ENCODE measurements at regions not wholly inside any gene's neighbourhood (a gene's known extent, or its start where the extent isn't known, plus 50 kb on each side); places are given as distances from the start of the nearest gene placed in this dataset.
A peak's percentile ranks its signal among the peaks of the same experiment; 100 is the strongest.

DNA sequence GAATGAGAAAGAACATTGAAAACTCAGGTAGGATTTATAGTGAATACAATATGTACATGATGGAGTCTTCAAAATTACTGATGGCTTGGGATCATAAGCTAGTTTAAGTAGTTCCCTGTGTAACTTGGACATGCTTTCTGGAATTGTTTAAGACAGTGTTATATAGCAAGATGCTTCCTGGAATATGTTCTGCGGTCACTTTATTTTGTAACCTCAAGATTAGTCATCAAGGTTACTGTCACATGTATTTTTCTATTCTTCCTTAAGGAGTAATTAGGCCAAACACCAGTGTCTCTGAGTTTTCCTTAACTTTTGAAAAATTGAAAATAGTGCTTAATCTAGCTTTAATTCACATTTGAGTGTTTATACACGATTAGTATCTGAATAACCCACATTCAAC is 760.3 kb upstream of the ARRDC4 start:
- no peak for FAIRE-seq

DNA sequence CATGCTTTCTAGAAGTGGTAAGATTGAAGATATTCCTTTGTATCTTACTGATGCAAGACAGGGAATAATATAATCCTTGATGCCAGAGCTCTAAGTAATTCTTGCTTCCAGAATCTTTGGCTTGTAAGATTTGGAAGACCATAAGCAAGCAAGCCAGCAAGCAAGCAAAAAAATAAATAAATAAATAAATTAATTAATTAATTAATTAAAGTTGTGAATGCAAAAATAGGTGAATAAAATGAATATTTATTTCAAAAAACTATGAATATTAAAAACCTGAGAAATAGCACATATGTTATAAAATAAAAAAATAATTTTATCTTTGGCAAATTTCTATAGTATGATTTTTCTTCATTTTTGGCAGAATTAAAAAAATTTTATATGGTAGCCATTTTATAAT is 750.2 kb upstream of the ARRDC4 start:
- no peak for FAIRE-seq

DNA sequence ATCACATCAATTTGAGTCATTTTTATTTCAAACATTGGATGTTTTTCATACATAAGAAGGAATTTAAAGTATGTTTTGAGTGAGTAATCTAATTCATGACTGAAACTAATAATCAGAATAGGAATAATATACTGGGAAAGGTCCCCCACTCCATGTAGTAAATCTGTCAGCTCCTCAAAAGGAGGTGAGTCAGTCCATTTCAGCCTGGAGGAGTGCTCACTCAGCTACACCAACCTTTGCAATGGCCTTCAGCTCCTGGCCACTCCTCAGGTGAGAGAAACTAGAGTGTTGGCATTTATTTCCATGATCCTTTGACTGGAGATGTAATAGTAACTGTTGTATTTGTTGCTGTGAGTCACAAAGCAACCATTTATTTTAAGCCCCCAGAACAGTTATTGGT is 744.9 kb upstream of the ARRDC4 start:
- no peak for FAIRE-seq

DNA sequence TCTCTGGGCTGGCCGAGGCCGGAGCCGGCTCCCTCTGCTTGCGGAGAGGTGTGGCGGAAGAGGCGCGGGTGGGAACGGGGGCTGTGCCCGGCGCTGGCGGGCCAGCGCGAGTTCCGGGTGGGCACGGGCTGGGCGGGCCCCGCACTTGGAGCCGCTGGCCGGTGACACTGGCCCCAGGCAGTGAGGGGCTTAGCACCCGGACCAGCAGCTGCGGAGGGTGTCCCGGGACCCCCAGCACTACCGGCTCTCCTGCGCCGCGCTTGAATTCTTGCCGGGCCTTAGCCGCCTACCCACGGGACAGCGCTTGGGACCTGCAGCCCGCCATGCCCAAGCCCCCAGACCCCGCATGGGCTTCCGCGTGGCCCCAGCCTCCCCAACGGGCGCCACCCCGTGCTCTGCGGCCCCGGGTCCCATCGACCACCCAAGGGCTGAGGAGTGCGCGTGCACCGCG is 736.3 kb upstream of the ARRDC4 start:
- FAIRE-seq = no peak

DNA sequence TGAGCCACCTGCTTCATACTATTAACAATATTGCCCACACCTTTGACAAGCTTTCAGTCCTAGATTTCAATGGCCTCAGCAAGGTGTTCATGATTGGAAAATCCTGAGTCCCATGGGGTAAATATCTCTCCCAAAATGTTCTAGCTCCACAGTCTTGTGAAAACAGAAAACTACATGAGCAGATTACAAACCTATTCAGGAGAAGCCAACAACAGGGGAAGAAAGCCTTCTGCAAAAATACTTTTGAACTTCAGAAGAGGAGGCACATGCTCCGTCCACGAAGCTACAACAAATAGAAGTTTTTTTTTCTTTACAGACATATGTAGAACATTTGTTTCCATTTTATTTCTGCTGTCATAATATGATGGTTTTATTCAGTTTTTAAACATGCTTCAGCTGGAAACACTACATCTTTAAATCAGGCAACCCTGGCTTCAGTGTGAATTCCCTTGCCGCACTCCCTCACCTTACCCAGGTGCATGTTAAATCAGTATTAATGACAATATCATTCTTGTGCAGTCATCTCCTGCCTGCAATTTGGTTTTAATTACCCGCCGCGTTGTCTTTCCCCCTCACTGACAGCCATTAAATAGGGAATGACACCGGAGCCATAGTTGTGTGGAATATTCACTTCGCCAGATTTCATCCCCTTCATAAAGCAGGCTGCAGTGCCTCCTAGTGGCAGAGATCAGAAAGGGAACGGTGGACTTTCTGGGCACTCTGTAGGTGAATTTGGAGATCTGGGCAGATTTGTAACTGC is 725.5 kb upstream of the ARRDC4 start:
- FAIRE-seq = no peak

DNA sequence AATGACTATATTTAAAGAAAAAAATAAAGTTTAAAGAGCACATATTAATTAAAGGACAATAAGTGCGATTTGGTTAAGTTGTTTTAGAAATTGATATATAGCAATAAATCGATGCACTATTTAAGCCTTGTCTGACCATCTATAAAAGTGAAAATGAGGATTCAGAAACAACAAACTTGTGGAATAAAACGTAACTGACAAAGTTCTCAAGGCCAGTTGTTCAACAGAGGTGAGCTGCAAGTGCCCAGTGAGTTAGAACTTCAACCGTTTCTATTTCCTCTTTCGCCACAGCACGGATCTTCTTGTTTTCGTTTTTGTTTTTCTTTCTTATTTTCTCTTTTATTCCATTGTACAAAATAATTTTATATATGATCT is 724.9 kb upstream of the ARRDC4 start:
- peak; percentile 88 for FAIRE-seq

DNA sequence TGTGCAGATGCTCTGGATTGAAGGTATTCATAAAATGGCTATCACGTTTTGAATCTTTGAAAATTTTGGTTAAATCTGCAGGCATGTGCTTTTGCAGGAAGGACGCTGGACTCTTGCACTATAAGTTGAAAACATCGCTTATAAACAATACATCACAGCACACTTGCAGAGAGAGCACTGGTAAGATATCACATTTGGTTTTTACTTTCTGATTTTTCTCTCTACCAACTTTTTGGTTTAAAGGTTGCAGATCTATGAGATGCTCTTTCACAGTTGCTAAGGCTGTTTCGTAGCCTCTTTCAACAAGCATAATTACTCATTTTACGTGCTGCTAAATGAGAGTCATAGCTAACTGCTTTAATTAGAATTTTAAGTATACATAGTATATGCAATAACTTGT is 724.4 kb upstream of the ARRDC4 start:
- no peak for FAIRE-seq

DNA sequence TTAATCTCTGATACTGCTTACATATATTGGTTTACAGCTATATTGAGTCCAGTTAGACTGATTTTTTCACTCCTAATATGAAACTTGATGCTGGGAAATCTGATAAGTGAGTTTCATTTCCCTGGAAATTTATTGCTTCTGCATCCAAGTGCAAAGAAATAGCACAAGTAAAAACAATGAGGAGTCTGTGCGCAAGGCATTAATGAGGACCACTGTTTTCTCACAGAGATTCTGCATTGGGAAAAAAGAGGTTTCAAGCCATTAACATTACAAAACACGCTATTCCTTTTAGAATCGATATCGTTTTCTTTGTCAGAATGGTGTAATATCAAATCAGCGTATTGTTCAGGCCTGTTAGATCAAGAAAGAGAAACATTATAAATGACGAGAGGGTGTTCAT is 723.3 kb upstream of the ARRDC4 start:
- no peak for FAIRE-seq

DNA sequence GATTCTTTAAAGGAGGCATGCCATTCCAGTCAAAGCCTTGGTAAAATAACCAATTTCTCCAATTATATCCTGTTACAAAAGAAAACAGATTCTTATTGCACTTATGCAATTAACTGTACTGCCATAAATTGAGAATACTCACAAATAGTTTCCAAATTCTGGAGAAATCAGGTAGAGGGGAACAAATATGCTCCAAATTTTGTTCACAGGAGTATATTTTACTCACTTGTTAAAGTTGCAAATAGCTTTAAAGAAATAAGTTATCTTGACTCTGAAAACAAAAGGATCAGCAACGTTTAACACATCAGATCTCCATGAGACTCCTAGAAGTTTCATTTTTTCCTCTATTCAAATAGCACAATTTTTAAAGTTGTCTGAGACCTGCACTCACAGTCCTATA is 712.1 kb upstream of the ARRDC4 start:
- FAIRE-seq = no peak

DNA sequence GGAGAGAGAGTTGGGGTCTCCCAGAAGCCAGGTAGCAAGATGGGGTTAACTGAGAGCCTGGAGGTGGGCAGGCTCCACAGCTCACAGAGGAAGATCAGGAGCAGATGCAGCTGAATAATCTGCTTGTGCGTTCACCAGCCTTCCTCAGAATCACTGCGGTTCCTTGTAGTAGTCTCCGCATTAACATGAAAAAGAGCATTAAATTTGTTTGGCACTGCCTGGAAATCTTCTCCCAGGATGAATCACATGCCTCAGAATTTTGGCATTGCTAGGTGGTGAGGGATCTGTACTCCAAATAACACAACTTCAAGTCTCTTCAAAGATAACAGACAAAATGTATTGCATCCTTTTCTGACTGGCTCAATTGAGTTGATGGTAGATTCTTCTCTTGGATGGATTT is 700.6 kb upstream of the ARRDC4 start:
- FAIRE-seq = no peak

DNA sequence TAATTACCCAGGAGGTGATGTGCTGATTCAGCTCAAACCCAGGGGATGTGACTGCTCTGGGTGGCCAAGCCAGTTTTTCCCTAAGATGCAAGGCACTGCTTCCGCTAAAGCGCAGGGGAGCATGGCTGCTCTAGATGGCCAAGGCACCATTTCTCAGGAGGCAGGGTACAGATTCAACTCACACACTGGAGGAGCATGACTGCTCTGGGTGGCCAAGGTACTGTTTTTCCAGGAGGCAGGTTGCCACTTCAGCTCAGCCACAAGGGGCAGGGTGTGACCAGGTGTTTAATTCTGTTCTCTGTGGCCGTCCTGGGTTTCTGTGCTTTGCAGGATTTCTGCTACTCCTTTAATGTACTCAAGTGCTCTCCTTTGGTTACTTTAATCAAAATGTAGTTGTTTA is 659.3 kb upstream of the ARRDC4 start:
- FAIRE-seq = no peak

DNA sequence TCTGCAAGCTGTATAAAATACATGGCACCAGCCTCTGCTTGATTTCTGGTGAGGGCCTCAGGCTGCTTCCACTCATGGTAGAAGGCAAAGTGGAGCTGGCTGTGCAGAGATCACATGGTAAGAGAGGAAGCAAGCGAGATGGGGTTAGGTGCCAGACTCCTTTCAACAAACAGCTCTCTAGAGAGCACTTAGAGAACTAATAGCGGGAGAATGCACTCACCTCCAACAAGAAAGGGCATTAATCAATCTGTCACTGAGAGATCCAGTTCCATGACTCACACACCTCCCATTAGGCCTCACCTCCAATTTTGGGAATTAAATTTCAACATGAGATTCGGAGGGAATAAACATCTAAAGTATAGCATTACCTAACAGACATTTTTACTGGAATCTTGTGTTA is 644.1 kb upstream of the ARRDC4 start:
- FAIRE-seq = no peak

DNA sequence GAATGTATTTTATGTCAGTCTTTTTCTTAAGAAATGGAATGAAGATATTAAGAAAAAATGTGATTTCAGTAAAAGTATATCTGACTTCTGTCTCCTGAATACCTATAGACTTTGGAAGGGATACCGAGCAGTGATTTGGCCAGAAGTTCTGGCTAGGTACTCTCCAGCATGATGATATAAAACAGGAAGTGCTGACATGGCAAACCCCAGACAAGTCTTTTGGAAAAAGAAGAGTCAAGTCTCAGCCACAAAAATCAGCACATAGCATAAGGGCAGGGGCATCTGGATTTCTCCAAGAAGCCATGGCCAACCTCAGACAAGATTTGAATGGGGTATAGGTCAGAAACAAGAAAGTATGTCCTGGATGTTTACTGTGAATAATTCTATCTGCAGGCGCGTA is 643.3 kb upstream of the ARRDC4 start:
- FAIRE-seq = no peak

DNA sequence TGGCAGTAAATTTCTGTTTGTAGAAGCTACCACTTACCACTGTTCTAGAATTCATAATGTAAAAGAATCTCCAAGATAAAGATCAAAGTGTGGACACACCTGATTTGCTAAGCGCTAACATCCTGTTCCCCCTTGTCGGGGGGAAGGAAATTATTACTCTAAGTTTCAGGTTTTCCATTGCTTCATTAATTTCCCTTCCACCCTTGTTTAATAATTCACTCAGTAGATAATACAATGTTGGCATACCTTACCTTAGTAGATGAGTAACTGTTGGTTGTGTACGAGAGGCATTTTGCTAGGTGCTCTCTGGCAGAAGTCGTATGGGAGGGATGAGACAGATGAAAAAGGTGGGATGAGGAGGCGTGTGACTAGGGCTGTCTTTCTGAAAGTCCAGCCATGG is 641.2 kb upstream of the ARRDC4 start:
- FAIRE-seq = no peak

DNA sequence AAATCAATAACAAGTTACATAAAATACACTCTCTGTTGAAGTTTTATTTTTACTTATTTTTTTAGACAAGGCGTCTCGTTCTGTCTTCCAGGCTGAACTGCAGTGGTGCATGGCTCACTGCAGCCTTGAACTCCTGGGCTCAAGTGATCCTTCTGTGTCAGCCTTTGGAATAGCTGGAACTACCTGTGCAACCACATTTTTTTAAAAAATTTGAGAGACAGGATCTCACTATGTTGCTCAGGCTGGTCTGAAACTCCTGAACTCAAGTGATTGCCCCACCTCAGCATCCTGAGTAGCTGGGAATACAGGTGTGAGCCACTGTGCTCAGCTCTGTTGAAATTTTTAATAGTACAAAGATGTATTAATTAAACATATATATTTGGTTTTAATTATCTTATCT is 614.3 kb upstream of the ARRDC4 start:
- no peak for FAIRE-seq

DNA sequence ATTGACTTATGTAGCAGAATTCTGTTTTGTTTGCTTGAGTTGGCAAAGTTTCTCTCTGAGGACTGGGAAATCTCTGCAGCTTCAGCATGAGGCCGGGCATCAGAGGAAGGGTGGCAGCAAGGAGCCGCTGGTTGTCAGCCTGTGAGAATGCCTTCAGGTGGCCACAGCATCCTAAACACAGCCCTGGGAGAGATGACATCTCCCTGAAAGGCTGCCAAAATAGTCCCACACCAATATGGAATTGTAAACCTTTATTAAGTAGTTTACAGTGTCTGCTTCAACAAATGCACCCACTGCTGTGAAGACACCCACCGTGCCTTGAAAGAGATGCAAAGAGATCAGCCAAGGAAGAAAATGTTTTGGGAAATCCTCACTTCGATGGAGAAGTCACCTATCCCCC is 609.7 kb upstream of the ARRDC4 start:
- FAIRE-seq = no peak

DNA sequence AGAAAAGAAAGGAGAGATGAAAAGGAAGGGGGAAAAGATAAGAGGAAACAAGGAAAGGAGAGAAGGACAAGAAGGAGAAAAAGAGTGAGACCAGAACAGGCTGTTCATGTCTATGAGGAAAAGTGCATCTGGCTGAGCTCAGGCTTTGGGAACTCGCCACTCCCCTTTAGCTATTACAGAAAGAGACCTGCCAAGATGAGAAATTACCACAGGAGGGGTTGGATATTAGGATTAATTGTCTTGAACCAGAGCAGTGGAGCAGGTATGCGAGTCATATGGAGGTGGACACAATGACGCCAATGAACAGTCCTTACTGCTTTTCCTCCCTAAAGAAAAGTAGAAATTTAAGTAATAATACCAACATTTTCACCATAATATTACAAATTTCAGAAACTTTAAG is 577.0 kb upstream of the ARRDC4 start:
- FAIRE-seq = no peak

DNA sequence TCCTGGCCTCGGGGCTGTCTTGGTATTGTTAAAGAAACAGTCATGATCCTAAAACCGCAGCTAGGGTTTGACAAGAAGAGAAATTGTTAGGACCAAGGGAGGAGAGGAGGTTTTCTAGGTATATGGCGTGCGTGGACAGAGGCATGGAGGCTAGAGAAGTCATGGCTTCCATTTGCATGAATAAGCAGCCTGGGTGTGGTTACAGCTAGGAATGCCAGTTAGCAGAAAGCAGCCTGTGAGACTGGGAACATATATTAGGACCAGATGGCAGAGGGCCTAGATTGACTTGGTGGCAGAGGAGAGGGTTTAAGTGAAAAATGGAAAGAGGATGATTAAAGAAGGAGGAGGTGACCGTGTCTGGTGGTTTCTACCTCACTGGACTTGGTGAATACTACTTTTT is 573.6 kb upstream of the ARRDC4 start:
- FAIRE-seq = no peak

DNA sequence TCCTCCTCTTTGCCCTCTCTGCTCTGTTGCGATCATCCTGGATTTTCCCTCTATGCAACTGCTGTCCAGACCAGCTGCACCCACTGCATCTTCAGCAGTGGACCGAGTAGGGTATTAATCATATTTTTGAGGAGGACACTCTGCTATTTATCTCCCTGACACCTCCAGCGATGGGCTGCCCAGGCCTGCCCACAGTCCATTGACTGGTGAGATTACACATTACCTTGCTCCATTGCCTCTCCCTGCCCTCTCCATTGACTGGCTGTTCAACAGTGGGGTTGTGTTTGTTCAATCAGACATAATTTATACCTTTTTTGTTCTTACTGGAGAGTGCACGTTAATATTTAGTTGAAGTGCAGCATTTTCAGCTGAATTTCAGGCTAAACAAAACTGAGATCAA is 559.3 kb upstream of the ARRDC4 start:
- no peak for FAIRE-seq

DNA sequence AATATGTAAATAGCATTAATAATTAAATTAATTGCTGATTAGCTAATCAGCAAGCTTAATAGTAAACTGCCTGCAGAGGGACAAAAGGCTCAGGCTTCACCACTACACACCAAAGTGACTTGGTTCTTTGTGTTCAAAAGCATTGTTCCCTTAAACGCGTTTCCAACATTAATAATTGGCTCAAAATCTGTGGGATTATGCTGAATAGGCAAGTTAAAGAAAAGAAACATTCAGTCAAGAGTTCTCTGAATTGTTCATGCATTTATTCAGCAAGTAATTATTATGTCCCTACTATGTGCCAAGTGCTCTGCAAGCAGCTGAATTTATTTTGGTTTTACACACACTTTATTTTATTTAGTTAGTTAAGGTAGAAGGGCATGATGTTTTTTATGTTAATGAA is 558.5 kb upstream of the ARRDC4 start:
- FAIRE-seq = no peak

DNA sequence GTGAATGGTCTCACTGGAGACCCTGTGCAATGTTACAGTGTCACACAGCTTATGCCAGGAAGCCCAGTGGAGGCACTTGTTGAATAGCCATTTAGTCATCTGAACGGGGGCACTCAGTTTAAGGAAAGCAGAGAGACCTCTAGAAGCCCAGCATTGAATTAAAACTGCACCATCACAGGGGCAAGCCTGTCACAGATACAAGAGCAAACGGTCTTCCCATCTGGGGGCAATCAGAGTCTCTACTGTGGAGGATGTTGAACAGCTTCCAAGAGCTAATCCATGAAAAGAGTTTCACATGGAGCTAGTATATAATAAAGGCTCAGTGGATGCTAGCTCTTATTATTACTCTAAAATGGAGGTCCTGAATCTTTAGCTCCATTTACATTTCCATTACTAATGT is 553.7 kb upstream of the ARRDC4 start:
- no peak for FAIRE-seq

DNA sequence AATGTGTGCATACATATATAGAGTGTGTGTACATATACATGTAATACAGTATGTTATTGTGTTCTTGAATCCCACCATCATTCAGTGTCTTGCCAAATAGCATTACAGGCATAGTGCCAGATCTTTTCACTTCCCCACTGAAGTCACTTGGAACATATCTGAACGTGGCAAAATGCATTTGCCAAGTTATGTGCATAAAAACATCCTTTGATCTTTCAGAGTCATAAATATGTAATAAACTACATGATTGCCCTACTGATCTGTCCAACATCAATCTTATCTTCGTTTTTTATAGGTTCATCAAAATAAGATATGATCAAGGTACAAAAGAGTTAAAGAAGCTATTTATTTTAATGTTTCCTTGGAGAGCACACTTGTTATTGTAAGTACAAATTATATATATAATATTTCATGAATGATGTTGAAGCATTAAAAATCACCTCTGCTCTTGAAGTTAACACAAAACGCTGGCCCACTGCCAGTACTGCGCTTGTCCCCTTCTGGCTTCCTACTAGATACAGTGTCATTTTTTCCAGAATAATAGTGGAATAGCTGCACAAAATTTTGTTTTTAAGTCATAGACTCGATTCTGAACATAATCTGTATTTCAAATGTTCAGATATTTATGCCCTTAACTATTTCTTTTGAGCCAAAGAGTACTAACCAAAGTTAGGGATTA is 549.5 kb upstream of the ARRDC4 start:
- no peak for FAIRE-seq

DNA sequence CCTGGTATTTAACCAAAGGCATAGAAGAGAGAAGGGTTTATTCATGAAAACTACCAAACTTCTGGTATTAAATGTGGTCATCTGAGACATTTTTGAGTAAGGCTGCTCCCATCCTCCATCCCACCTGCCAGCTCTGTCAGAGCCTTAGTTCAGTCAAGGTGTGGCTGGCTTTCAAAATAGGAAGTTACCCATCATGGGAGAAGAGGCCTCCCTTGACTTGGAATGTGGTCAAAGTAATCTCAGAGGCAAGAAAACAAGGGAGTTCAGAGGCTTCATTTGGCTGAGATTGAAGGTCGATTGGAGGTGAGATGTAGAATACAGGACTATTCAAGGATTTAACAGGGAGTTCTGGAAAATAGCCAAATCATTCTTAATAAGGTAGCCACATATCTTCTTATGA is 540.4 kb upstream of the ARRDC4 start:
- no peak for FAIRE-seq

DNA sequence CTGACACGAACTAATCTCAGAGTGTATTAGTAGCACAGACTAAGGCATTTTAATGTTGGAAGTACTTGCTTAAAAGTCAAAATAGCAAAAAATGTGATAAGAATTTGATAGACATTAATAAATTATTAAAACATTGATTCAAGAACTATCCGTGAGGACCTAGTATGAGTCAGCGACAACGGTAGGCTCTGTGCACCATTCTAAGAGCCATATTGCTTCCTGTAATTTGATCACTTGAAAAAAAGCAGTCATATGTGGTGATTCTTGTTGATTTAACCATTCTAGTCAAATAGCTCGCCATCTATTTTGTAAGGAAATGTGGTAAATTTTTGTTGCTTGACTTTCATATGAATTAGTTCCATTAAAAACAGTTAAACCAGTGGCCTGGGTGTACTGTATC is 534.9 kb upstream of the ARRDC4 start:
- no peak for FAIRE-seq

DNA sequence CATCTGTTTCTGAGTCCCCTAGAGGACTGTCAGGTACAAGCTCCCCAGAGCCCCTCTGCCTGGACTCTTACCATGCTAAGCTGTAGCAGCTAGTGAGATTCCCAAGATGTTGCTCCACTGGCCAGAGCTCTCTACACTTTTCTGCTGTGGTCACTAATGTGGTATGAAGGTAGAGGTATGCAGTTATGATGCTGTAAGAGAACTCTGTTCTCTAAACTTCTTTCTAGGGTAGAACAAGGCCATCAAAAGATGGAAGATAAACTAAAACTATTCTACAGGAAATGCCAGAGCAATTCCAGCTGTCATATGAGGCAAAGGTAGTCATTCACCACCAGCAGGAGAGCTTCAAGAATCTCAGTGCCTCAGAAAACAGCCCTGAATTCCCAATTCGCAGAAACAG is 517.4 kb upstream of the ARRDC4 start:
- FAIRE-seq = no peak

All from islet of Langerhans (tissue), 1 donor.